SK-N-SH (cell line): ENCODE measurements at regions not wholly inside any gene's neighbourhood (a gene's known extent, or its start where the extent isn't known, plus 50 kb on each side); places are given as distances from the start of the nearest gene placed in this dataset.

Experiments used
- EP300 ChIP-seq, 2 experiments: IDR thresholded peaks; 2 replicates each; pipeline versions ENCODE4 v1.4.0 to v1.6.1; 2012; ENCODE audit warnings: borderline replicate concordance in 1 of 2, low read depth in 1 of 2, low read length in 1 of 2
- GABPA ChIP-seq: IDR thresholded peaks from 2 replicates; pipeline ENCODE4 v1.4.0; 2012; ENCODE audit warnings: low read depth, mild to moderate bottlenecking
- MEF2A ChIP-seq: IDR thresholded peaks from 2 replicates; pipeline ENCODE4 v1.4.0; 2012; ENCODE audit warnings: low read depth, borderline replicate concordance
- POLR2AphosphoS5 ChIP-seq: IDR thresholded peaks from 2 replicates; pipeline ENCODE4 v1.6.1; 2012; ENCODE audit warnings: low read depth, low read length
- RAD21 ChIP-seq: IDR thresholded peaks from 2 replicates; pipeline ENCODE4 v1.6.1; 2012; ENCODE audit warnings: mild to moderate bottlenecking, low read length
- RFX5 ChIP-seq: IDR thresholded peaks from 2 replicates; pipeline ENCODE4 v1.6.1; 2012; ENCODE audit warnings: mild to moderate bottlenecking, improper control_type of control experiment, low read length
- RXRA ChIP-seq: IDR thresholded peaks from 2 replicates; pipeline ENCODE4 v1.4.0; 2012; ENCODE audit warnings: low read depth, mild to moderate bottlenecking, borderline replicate concordance
- SIN3A ChIP-seq: IDR thresholded peaks from 2 replicates; pipeline ENCODE4 v1.6.1; 2012; ENCODE audit warnings: low read depth, mild to moderate bottlenecking, low read length, moderate library complexity, borderline replicate concordance
- YY1 ChIP-seq: IDR thresholded peaks from 2 replicates; pipeline ENCODE4 v1.4.0; 2012; ENCODE audit warnings: low read depth, mild to moderate bottlenecking
- TF ChIP-seq, protein P1 (sequence below): fragments of 200-600 bp; sonication (generic); IDR thresholded peaks from 2 replicates; pipeline ENCODE4 v1.6.1; 2017; ENCODE audit warnings: antibody characterized with exemption, mild to moderate bottlenecking, moderate library complexity
- TF ChIP-seq, protein P2 (sequence below): IDR thresholded peaks from 2 replicates; pipeline ENCODE4 v1.4.0; 2012; ENCODE audit warnings: low read depth
- TF ChIP-seq, protein P3 (sequence below): fragments of 150-350 bp; IDR thresholded peaks from 2 replicates; pipeline ENCODE4 v1.6.1; 2017; ENCODE audit warnings: antibody characterized with exemption, low read length, low read depth, borderline replicate concordance
- TF ChIP-seq, protein P4 (sequence below): IDR thresholded peaks from 2 replicates; pipeline ENCODE4 v1.6.1; 2012; ENCODE audit warnings: mild to moderate bottlenecking, low read depth, low read length, moderate library complexity

DNA sequence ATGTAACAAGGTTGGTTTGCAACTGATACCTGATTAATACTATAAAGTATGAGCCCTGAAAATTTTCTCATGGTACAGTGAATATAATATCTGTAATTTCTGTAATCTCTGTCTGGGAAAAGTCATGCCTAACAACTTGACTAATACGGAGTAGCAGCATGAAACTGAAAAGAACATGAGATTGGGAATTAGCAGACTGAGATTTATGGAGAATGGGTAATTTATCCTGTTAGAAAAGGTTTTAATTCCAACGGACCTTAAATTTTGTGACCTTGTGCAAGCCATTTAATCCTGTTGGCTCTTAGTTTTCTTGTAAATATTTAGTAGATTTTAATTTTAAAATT, 90.2 kb upstream of the CMC1 start:
- TF ChIP-seq RXRA: no peak
- TF ChIP-seq, protein P1, sequence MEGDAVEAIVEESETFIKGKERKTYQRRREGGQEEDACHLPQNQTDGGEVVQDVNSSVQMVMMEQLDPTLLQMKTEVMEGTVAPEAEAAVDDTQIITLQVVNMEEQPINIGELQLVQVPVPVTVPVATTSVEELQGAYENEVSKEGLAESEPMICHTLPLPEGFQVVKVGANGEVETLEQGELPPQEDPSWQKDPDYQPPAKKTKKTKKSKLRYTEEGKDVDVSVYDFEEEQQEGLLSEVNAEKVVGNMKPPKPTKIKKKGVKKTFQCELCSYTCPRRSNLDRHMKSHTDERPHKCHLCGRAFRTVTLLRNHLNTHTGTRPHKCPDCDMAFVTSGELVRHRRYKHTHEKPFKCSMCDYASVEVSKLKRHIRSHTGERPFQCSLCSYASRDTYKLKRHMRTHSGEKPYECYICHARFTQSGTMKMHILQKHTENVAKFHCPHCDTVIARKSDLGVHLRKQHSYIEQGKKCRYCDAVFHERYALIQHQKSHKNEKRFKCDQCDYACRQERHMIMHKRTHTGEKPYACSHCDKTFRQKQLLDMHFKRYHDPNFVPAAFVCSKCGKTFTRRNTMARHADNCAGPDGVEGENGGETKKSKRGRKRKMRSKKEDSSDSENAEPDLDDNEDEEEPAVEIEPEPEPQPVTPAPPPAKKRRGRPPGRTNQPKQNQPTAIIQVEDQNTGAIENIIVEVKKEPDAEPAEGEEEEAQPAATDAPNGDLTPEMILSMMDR: no peak
- TF ChIP-seq RFX5: no peak
- no peak for TF ChIP-seq YY1
- TF ChIP-seq MEF2A: no peak
- TF ChIP-seq POLR2AphosphoS5: no peak
- TF ChIP-seq, protein P2, sequence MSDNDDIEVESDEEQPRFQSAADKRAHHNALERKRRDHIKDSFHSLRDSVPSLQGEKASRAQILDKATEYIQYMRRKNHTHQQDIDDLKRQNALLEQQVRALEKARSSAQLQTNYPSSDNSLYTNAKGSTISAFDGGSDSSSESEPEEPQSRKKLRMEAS: no peak
- no peak for TF ChIP-seq GABPA
- no peak for TF ChIP-seq RAD21
- no peak for TF ChIP-seq EP300 (IDR thresholded peaks at IDR 0.05; ENCODE audit: borderline replicate concordance in 1 of 2, low read depth in 1 of 2, low read length in 1 of 2)
- TF ChIP-seq, protein P3, sequence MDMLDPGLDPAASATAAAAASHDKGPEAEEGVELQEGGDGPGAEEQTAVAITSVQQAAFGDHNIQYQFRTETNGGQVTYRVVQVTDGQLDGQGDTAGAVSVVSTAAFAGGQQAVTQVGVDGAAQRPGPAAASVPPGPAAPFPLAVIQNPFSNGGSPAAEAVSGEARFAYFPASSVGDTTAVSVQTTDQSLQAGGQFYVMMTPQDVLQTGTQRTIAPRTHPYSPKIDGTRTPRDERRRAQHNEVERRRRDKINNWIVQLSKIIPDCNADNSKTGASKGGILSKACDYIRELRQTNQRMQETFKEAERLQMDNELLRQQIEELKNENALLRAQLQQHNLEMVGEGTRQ: no peak
- TF ChIP-seq, protein P4, sequence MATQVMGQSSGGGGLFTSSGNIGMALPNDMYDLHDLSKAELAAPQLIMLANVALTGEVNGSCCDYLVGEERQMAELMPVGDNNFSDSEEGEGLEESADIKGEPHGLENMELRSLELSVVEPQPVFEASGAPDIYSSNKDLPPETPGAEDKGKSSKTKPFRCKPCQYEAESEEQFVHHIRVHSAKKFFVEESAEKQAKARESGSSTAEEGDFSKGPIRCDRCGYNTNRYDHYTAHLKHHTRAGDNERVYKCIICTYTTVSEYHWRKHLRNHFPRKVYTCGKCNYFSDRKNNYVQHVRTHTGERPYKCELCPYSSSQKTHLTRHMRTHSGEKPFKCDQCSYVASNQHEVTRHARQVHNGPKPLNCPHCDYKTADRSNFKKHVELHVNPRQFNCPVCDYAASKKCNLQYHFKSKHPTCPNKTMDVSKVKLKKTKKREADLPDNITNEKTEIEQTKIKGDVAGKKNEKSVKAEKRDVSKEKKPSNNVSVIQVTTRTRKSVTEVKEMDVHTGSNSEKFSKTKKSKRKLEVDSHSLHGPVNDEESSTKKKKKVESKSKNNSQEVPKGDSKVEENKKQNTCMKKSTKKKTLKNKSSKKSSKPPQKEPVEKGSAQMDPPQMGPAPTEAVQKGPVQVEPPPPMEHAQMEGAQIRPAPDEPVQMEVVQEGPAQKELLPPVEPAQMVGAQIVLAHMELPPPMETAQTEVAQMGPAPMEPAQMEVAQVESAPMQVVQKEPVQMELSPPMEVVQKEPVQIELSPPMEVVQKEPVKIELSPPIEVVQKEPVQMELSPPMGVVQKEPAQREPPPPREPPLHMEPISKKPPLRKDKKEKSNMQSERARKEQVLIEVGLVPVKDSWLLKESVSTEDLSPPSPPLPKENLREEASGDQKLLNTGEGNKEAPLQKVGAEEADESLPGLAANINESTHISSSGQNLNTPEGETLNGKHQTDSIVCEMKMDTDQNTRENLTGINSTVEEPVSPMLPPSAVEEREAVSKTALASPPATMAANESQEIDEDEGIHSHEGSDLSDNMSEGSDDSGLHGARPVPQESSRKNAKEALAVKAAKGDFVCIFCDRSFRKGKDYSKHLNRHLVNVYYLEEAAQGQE: no peak
- TF ChIP-seq SIN3A: no peak
